IPS-20b (cell line): ENCODE measurements at regions not wholly inside any gene's neighbourhood (a gene's known extent, or its start where the extent isn't known, plus 50 kb on each side); places are given as distances from the start of the nearest gene placed in this dataset.

Experiments
- H3K27ac ChIP-seq: one replicate; pipeline ENCODE4 v1.5.1; 2013; ENCODE audit warnings: low read length
- H3K27me3 ChIP-seq: 2 replicates; pipeline ENCODE4 v1.6.1; 2013; ENCODE audit warnings: mild to moderate bottlenecking, low read length, inconsistent platforms; ENCODE audit not compliant: insufficient read depth
- H3K36me3 ChIP-seq: 2 replicates; pipeline ENCODE4 v1.6.1; 2013; ENCODE audit warnings: low read depth, mild to moderate bottlenecking, inconsistent platforms, low read length, moderate library complexity; ENCODE audit not compliant: insufficient read depth
- H3K4me1 ChIP-seq: 2 replicates; pipeline ENCODE4 v1.6.1; 2013; ENCODE audit warnings: mild to moderate bottlenecking, control low read depth, inconsistent platforms, low read length, moderate library complexity; ENCODE audit not compliant: insufficient read depth
- H3K4me3 ChIP-seq: 2 replicates; pipeline ENCODE4 v1.5.1; 2013; ENCODE audit warnings: mild to moderate bottlenecking, low read length, inconsistent platforms
- H3K9ac ChIP-seq: 2 replicates; pipeline ENCODE4 v1.6.1; 2013; ENCODE audit warnings: low read depth, mild to moderate bottlenecking, inconsistent platforms, low read length, moderate library complexity
- H3K9me3 ChIP-seq: 2 replicates; pipeline ENCODE4 v1.6.1; 2013; ENCODE audit warnings: mild to moderate bottlenecking, low read depth, low read length, inconsistent platforms; ENCODE audit not compliant: insufficient read depth

- no peak overlapping the region for H3K4me3 ChIP-seq
- H3K27me3 ChIP-seq = peaks cover 89% of the 10 kb centered on the region
- peaks cover 3% of the 10 kb centered on the region; the same call in 1 of the 2 replicates for H3K4me1 ChIP-seq
- H3K36me3 ChIP-seq = no peaks in the 10 kb centered on the region
- H3K27ac ChIP-seq = no peak overlapping the region
- no peaks in the 10 kb centered on the region; the same call in 1 of the 2 replicates for H3K9me3 ChIP-seq
- H3K9ac ChIP-seq = no peak overlapping the region
Observed at GRCh38 chr7:127530148-127530547, 55.2 kb downstream of the GCC1 start.

- Histone ChIP-seq H3K36me3 (no peaks in the 10 kb centered on the region), H3K27ac (no peak overlapping the region), H3K27me3 (peaks cover 81% of the 10 kb centered on the region), H3K4me1 (peaks cover 3% of the 10 kb centered on the region; the same call in 1 of the 2 replicates), H3K4me3 (no peak overlapping the region), H3K9ac (no peak overlapping the region), H3K9me3 (no peaks in the 10 kb centered on the region; the same call in 1 of the 2 replicates)
Observed at GRCh38 chr7:127527561-127527960, 57.8 kb downstream of the GCC1 start.

DNA sequence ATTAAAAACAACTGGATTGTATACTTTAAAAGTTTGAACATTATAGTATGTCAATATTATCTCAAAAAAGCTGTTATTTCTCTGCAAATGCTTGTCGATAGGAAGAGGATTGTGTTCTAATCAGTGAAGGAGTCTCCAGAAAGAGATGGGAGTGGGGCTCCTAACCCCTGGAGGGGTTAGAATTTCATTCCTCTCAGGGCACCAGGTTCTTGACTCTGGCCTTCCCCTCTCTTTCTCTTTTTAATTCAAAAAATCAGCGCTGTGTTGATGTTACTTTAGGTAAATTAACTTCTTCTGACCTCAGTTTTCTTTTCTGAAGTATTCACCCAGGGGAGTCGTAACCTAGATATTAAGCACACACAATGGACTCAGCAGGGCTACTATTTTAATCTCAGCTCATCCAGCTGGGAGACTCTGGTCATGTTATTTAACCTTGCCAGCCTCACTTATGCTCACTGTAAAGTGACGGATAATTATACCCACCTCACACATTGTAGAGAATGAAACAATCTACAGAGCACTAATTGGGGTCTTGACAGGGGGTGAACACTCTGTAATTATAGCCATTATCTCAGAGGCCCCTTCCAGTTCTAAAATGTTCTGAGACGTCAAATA is 59.4 kb downstream of the GCC1 start:
- no peak overlapping the region for H3K9ac ChIP-seq
- H3K4me3 ChIP-seq = no peak overlapping the region
- H3K4me1 ChIP-seq = peaks cover 3% of the 10 kb centered on the region; the same call in 1 of the 2 replicates
- peaks cover 69% of the 10 kb centered on the region for H3K27me3 ChIP-seq
- no peaks in the 10 kb centered on the region; the same call in 1 of the 2 replicates for H3K9me3 ChIP-seq
- no peak overlapping the region for H3K27ac ChIP-seq
- no peaks in the 10 kb centered on the region for H3K36me3 ChIP-seq

- Histone ChIP-seq H3K4me3 (no peak overlapping the region), H3K9ac (no peak overlapping the region), H3K27me3 (peaks cover 29% of the 10 kb centered on the region), H3K27ac (no peak overlapping the region), H3K4me1 (no peaks in the 10 kb centered on the region), H3K9me3 (no peaks in the 10 kb centered on the region), H3K36me3 (no peaks in the 10 kb centered on the region)
Observed at GRCh38 chr7:127516320-127516719, 69.1 kb downstream of the GCC1 start.

- Histone ChIP-seq H3K27ac (no peak overlapping the region), H3K36me3 (no peaks in the 10 kb centered on the region), H3K27me3 (peaks cover 29% of the 10 kb centered on the region), H3K4me1 (no peaks in the 10 kb centered on the region), H3K9ac (no peak overlapping the region), H3K4me3 (no peak overlapping the region), H3K9me3 (no peaks in the 10 kb centered on the region)
Observed at GRCh38 chr7:127514499-127514898, 70.9 kb downstream of the GCC1 start.

GRCh38 chr7:127513311-127513710 is 72.1 kb downstream of the GCC1 start:
- H3K4me3 ChIP-seq = no peak overlapping the region
- H3K27ac ChIP-seq = no peak overlapping the region
- H3K9me3 ChIP-seq = no peaks in the 10 kb centered on the region
- no peaks in the 10 kb centered on the region for H3K4me1 ChIP-seq
- H3K36me3 ChIP-seq = no peaks in the 10 kb centered on the region
- H3K9ac ChIP-seq = no peak overlapping the region
- peaks cover 29% of the 10 kb centered on the region for H3K27me3 ChIP-seq

- H3K4me3 ChIP-seq = no peak overlapping the region
- no peaks in the 10 kb centered on the region for H3K36me3 ChIP-seq
- H3K27ac ChIP-seq = no peak overlapping the region
- H3K4me1 ChIP-seq = no peaks in the 10 kb centered on the region
- H3K9ac ChIP-seq = no peak overlapping the region
- H3K27me3 ChIP-seq = peaks cover 27% of the 10 kb centered on the region
- no peaks in the 10 kb centered on the region for H3K9me3 ChIP-seq
Observed at GRCh38 chr7:127512663-127513062, 72.7 kb downstream of the GCC1 start.

- Histone ChIP-seq H3K36me3 (no peaks in the 10 kb centered on the region), H3K9me3 (no peaks in the 10 kb centered on the region), H3K27me3 (peaks cover 3% of the 10 kb centered on the region; the same call in 1 of the 2 replicates), H3K4me3 (no peak overlapping the region), H3K27ac (no peak overlapping the region), H3K4me1 (no peaks in the 10 kb centered on the region), H3K9ac (no peak overlapping the region)
Observed at GRCh38 chr7:127504715-127505114, 80.7 kb downstream of the GCC1 start.

- H3K9ac ChIP-seq = no peak overlapping the region
- no peaks in the 10 kb centered on the region for H3K36me3 ChIP-seq
- H3K27me3 ChIP-seq = peaks cover 21% of the 10 kb centered on the region
Observed at GRCh38 chr7:127501817-127502216, 83.6 kb downstream of the GCC1 start.

DNA sequence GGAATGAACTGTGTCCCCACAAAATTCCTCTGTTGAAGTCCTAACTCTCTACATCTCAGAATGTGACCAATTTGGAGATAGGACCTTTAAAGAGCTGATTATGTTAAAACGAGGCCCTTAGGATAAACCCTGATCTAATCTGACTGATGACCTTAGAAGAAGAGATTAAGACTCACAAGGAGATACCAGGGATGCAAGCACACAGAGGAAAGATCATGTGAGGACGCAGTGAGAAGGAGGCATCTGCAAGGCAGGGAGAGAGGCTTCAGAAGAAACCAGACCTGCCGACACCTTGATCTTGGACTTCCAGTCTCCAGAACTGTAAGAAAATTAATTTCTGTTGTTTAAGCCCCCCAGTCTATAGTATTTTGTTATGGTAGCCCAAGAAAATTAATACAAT is 94.9 kb upstream of the ZNF800 start:
- Histone ChIP-seq H3K9me3 (no peaks in the 10 kb centered on the region), H3K27me3 (no peaks in the 10 kb centered on the region), H3K4me1 (no peaks in the 10 kb centered on the region), H3K36me3 (no peaks in the 10 kb centered on the region), H3K9ac (no peak overlapping the region), H3K27ac (no peak overlapping the region), H3K4me3 (no peak overlapping the region)

More at GRCh38 chr7:127501817-127502216, 83.6 kb downstream of the GCC1 start:
- no peak overlapping the region for H3K27ac ChIP-seq
- no peaks in the 10 kb centered on the region for H3K4me1 ChIP-seq
- no peaks in the 10 kb centered on the region for H3K9me3 ChIP-seq
- no peak overlapping the region for H3K4me3 ChIP-seq

DNA sequence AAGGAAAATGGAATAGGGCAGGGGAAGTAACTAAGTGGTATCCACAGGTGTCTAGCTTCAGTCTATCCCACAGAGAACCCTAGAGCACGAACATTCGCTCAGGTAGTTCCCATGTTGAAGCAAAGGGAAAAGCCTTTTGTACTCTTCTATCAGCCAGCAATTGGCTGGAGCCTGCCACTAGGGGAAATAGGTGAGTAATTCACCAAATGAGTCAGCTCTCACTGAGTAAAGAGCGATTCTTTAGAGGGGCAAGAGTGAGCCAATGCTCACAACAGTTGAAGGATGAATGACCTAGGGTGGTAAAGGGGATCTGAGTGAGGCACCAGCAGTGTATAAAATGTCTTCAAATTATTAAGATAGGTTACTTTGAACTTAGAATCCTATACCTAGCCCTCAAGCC is 94.1 kb upstream of the ZNF800 start:
- Histone ChIP-seq H3K27ac (no peak overlapping the region), H3K4me1 (no peaks in the 10 kb centered on the region), H3K36me3 (no peaks in the 10 kb centered on the region), H3K9me3 (no peaks in the 10 kb centered on the region), H3K9ac (no peak overlapping the region), H3K4me3 (no peak overlapping the region), H3K27me3 (no peaks in the 10 kb centered on the region)

GRCh38 chr7:127485482-127485881 is 93.0 kb upstream of the ZNF800 start:
- no peaks in the 10 kb centered on the region for H3K36me3 ChIP-seq
- no peaks in the 10 kb centered on the region for H3K9me3 ChIP-seq
- H3K9ac ChIP-seq = no peak overlapping the region
- H3K4me1 ChIP-seq = no peaks in the 10 kb centered on the region
- H3K4me3 ChIP-seq = no peak overlapping the region
- H3K27ac ChIP-seq = no peak overlapping the region
- H3K27me3 ChIP-seq = no peaks in the 10 kb centered on the region
